ENCODE measurements at regions not wholly inside any gene's neighbourhood (a gene's known extent, or its start where the extent isn't known, plus 50 kb on each side); places are given as distances from the start of the nearest gene placed in this dataset.

DNA sequence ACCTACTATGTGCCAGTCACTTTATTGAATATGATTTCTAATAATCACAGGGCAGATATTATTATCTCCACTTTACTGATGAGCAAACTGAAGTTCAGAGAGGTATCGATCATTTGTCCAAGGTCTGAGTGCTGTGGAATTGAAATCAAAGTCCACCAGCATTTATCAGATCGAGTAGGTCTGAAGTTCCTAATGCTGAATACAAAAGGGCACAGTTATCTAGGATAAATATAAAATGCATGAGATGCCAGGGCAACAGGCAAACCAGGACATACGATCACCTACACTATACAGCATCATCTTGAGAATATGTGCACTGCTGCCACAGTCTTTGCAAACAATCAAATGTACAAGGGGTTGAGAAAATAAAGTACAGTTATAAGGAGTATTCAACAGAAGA, 57.2 kb upstream of the SH3RF1 start:
- no peak overlapping the region for H3K9ac ChIP-seq (ENCODE audit: low read depth, low read length)
- no peak overlapping the region for H3K18ac ChIP-seq (ENCODE audit: low read depth, low read length)
- no peak overlapping the region for H2BK5ac ChIP-seq (ENCODE audit: low read depth, low read length, poor library complexity, severe bottlenecking)
- in situ Hi-C loops (cut with MboI; ENCODE audit: low sequenced_read_pairs): no loop called here
- intact Hi-C loops (cut with micrococcal nuclease): no loop called here
- H2AK9ac ChIP-seq (replicated peaks; ENCODE audit: low read depth, low read length, poor library complexity): no peak overlapping the region
- no peak overlapping the region for H3K23ac ChIP-seq (ENCODE audit: low read depth, low read length)
- no peak overlapping the region for H4K5ac ChIP-seq (ENCODE audit: low read depth, low read length)
- no peaks in the 10 kb centered on the region for H3K4me1 ChIP-seq (ENCODE audit: control insufficient read depth, insufficient read depth, low read length)
- no peaks in the 10 kb centered on the region for H3K36me3 ChIP-seq (ENCODE audit: control insufficient read depth, insufficient read depth, low read length)
- no peak overlapping the region for H2BK15ac ChIP-seq (ENCODE audit: low read depth, low read length)
- DNase-seq: no peak
- H4K91ac ChIP-seq (ENCODE audit: insufficient read depth, low read depth, low read length): no peak overlapping the region
- H2AFZ ChIP-seq (replicated peaks; ENCODE audit: low read length, poor library complexity): no peak overlapping the region
- no peak overlapping the region for H3K4me2 ChIP-seq (ENCODE audit: low read depth, low read length)
- dilution Hi-C loops (cut with HindIII; ENCODE audit: low sequenced_read_pairs, unreplicated experiment): no loop called here
- H3K9me1 ChIP-seq (ENCODE audit: insufficient read depth, low read length): no peaks in the 10 kb centered on the region
- no peak overlapping the region for H4K8ac ChIP-seq (ENCODE audit: low read depth in 2 of 2, low read length in 2 of 2)
- H2AK5ac ChIP-seq (ENCODE audit: low read depth, low read length): no peak overlapping the region
- H3K79me1 ChIP-seq (ENCODE audit: low read depth in 1 of 2, low read length in 2 of 2): no peaks in the 10 kb centered on the region
- H3K56ac ChIP-seq (ENCODE audit: extremely low read depth, insufficient read depth, low read length): no peak overlapping the region
- H3K27me3 ChIP-seq (ENCODE audit: control insufficient read depth, insufficient read depth, low read length): no peaks in the 10 kb centered on the region
- H3K4ac ChIP-seq (ENCODE audit: low read depth, low read length): no peak overlapping the region
- CTCF ChIA-PET: no interaction called here
- no peaks in the 10 kb centered on the region for H3K9me3 ChIP-seq (ENCODE audit: control insufficient read depth, insufficient read depth, low read length)
- no peaks in the 10 kb centered on the region for H4K20me1 ChIP-seq (ENCODE audit: insufficient read depth, low read length)
- BruUV-seq (replicated peaks): no TSS peak
- H3K4me3 ChIP-seq (ENCODE audit: insufficient read depth, low read depth, low read length): no peak overlapping the region
- no peak overlapping the region for H3K14ac ChIP-seq (replicated peaks; ENCODE audit: low read depth, low read length)
- POLR2A ChIA-PET (ENCODE audit: unreplicated experiment): no interaction called here
- no peak for ATAC-seq (ENCODE audit: low read depth)
- H2BK120ac ChIP-seq (ENCODE audit: low read depth, low read length): no peak overlapping the region
- no peak overlapping the region for H3K27ac ChIP-seq (ENCODE audit: insufficient read depth, low read length)
- no peak overlapping the region for H2BK20ac ChIP-seq (ENCODE audit: low read depth, low read length)
- no CpG with 5 or more reads among the region's 3 CpGs for WGBS, 2 experiments (ENCODE audit: extremely low coverage in 2 of 2, insufficient read length in 1 of 2)
- TF ChIP-seq SMC3 (IDR thresholded peaks at IDR 0.05; ENCODE audit: low read depth, low read length): no peak
- TF ChIP-seq CEBPB (IDR thresholded peaks at IDR 0.05; ENCODE audit: low read depth, low read length): no peak
- TF ChIP-seq RAD21 (IDR thresholded peaks at IDR 0.05; ENCODE audit: low read length): no peak
- no peak for TF ChIP-seq MXI1 (IDR thresholded peaks at IDR 0.05; ENCODE audit: borderline replicate concordance, low read depth, low read length)
- no peak for TF ChIP-seq CHD1 (IDR thresholded peaks at IDR 0.05; ENCODE audit: low read depth, low read length)
- TF ChIP-seq RCOR1 (IDR thresholded peaks at IDR 0.05; ENCODE audit: insufficient replicate concordance, low read length): no peak
- no peak for TF ChIP-seq MAFK (IDR thresholded peaks at IDR 0.05; ENCODE audit: low read depth, low read length)
- TF ChIP-seq BHLHE40 (IDR thresholded peaks at IDR 0.05; ENCODE audit: low read depth, low read length): no peak
- no peak for TF ChIP-seq POLR2A (IDR thresholded peaks at IDR 0.05; ENCODE audit: low read depth, low read length)
- TF ChIP-seq RFX5 (IDR thresholded peaks at IDR 0.05; ENCODE audit: low read depth, low read length): no peak
- no peak for TF ChIP-seq FOS (IDR thresholded peaks at IDR 0.05; ENCODE audit: low read depth, low read length)
- TF ChIP-seq CTCF (conservative IDR thresholded peaks at IDR 0.05; ENCODE audit: low read depth, low read length): no peak
- no peak for TF ChIP-seq MAZ (IDR thresholded peaks at IDR 0.05; ENCODE audit: borderline replicate concordance, low read depth, low read length)
- no peak for TF ChIP-seq NFE2L2 (IDR thresholded peaks at IDR 0.05; ENCODE audit: low read depth, low read length)
